Loucy (cell line): ENCODE measurements at regions not wholly inside any gene's neighbourhood (a gene's known extent, or its start where the extent isn't known, plus 50 kb on each side); places are given as distances from the start of the nearest gene placed in this dataset.

Experiments used
- H2AFZ ChIP-seq: fragments of 200-600 bp; sonication (generic); 2 replicates; pipeline ENCODE4 v1.6.0; 2016; ENCODE audit warnings: antibody characterized with exemption, mild to moderate bottlenecking, low read length, moderate library complexity
- H3F3A ChIP-seq: fragments of 200-600 bp; 2 replicates; pipeline ENCODE4 v1.6.0; 2016; ENCODE audit warnings: antibody characterized with exemption, low read depth, mild to moderate bottlenecking
- H3K27me3 ChIP-seq: fragments of 200-600 bp; sonication (generic); 2 replicates; pipeline ENCODE4 v1.6.1; 2014; ENCODE audit warnings: low read length, mild to moderate bottlenecking; ENCODE audit not compliant: insufficient read depth, poor library complexity, severe bottlenecking
- H3K36me3 ChIP-seq: fragments of 200-600 bp; sonication (generic); 2 replicates; pipeline ENCODE4 v1.6.1; 2016; ENCODE audit warnings: low read length; ENCODE audit not compliant: insufficient read depth
- H3K4me1 ChIP-seq: fragments of 200-600 bp; sonication (generic); 2 replicates; pipeline ENCODE4 v1.5.1; 2014; ENCODE audit warnings: low read length, mild to moderate bottlenecking; ENCODE audit not compliant: insufficient read depth, poor library complexity, severe bottlenecking
- H3K4me2 ChIP-seq: fragments of 200-600 bp; sonication (generic); 2 replicates; pipeline ENCODE4 v1.6.0; 2014; ENCODE audit warnings: antibody characterized with exemption, low read length, low read depth, mild to moderate bottlenecking; ENCODE audit not compliant: poor library complexity, severe bottlenecking
- H3K4me3 ChIP-seq: fragments of 200-600 bp; sonication (generic); 2 replicates; pipeline ENCODE4 v1.5.1; 2014; ENCODE audit warnings: low read length, mild to moderate bottlenecking, mixed read lengths; ENCODE audit not compliant: poor library complexity, severe bottlenecking
- H3K79me2 ChIP-seq: fragments of 200-600 bp; sonication (generic); 2 replicates; pipeline ENCODE4 v1.6.1; 2014; ENCODE audit warnings: low read length; ENCODE audit not compliant: insufficient read depth
- H3K9ac ChIP-seq: fragments of 200-600 bp; sonication (generic); 2 replicates; pipeline ENCODE4 v1.6.0; 2014; ENCODE audit warnings: mild to moderate bottlenecking, low read depth, low read length, moderate library complexity; ENCODE audit not compliant: poor library complexity, severe bottlenecking
- H3K9me2 ChIP-seq: fragments of 200-600 bp; sonication (generic); replicated peaks from 2 replicates; pipeline ENCODE4 v1.6.1; 2016; ENCODE audit warnings: low read depth, low read length, mixed read lengths
- H3K9me3 ChIP-seq: fragments of 200-600 bp; sonication (generic); 2 replicates; pipeline ENCODE4 v1.6.1; 2014; ENCODE audit warnings: mild to moderate bottlenecking, antibody characterized with exemption, low read length, low read depth; ENCODE audit not compliant: insufficient read depth
- H4K20me1 ChIP-seq: fragments of 200-600 bp; sonication (generic); 2 replicates; pipeline ENCODE4 v1.6.0; 2014; ENCODE audit warnings: antibody characterized with exemption, low read length, mild to moderate bottlenecking; ENCODE audit not compliant: insufficient read depth, poor library complexity, severe bottlenecking
- EZH2phosphoT487 ChIP-seq: fragments of 200-600 bp; IDR thresholded peaks from 2 replicates; pipeline ENCODE4 v1.6.1; 2018; ENCODE audit warnings: antibody characterized with exemption, mild to moderate bottlenecking, moderate library complexity, borderline replicate concordance
- TF ChIP-seq, protein P1 (sequence below): fragments of 200-600 bp; sonication (generic); conservative IDR thresholded peaks from 2 replicates; pipeline ENCODE4 v1.5.1; 2014; ENCODE audit warnings: mild to moderate bottlenecking, antibody characterized with exemption, low read length

DNA sequence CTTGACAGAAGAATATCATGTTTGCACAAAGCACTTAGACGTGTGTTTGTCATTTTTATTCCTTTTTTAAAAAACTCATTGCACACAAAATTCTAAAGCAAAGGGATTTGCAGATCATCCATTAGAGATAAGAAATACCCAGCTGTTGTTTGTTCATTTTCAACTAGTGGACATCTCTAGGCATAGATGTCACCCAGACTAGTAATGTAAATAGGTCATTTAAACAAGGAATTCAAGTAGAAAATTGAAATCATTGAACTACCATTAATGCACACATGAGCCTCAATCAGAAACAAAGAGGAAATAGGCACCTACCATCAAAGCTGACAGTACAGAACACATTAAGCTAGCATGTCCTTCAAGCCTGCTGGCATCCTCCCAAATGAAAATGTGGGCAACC, 107.3 kb downstream of the OR2K2 start:
- TF ChIP-seq, protein P1, sequence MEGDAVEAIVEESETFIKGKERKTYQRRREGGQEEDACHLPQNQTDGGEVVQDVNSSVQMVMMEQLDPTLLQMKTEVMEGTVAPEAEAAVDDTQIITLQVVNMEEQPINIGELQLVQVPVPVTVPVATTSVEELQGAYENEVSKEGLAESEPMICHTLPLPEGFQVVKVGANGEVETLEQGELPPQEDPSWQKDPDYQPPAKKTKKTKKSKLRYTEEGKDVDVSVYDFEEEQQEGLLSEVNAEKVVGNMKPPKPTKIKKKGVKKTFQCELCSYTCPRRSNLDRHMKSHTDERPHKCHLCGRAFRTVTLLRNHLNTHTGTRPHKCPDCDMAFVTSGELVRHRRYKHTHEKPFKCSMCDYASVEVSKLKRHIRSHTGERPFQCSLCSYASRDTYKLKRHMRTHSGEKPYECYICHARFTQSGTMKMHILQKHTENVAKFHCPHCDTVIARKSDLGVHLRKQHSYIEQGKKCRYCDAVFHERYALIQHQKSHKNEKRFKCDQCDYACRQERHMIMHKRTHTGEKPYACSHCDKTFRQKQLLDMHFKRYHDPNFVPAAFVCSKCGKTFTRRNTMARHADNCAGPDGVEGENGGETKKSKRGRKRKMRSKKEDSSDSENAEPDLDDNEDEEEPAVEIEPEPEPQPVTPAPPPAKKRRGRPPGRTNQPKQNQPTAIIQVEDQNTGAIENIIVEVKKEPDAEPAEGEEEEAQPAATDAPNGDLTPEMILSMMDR, result no peak
- no peak for TF ChIP-seq EZH2phosphoT487
- Histone ChIP-seq H3F3A (no peaks in the 10 kb centered on the region), H3K79me2 (no peaks in the 10 kb centered on the region), H3K36me3 (no peaks in the 10 kb centered on the region), H4K20me1 (no peaks in the 10 kb centered on the region), H3K9me2 (no peaks in the 10 kb centered on the region), H3K4me1 (no peaks in the 10 kb centered on the region), H3K4me2 (no peak overlapping the region), H3K27me3 (no peaks in the 10 kb centered on the region), H3K9ac (no peak overlapping the region), H3K4me3 (no peak overlapping the region), H2AFZ (no peak overlapping the region), H3K9me3 (no peaks in the 10 kb centered on the region)

DNA sequence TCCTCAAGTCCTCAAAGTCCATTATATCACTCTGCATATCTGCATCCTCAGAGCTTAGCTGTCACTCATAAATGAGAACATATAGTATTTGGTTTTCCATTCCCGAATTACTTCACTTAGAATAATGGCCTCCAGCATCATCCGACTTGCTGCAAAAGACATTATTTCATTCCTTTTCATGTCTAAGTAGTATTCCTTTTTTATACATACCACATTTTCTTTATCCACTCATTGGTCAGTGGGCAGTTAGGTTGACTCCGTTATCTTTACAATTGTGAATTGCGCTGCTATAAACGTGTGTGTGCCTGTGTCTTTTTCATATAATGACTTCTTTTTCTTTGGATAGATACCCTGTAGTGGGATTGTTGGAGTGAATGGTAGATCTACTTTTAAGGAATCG, 117.2 kb downstream of the OR2K2 start:
- Histone ChIP-seq H3K27me3 (no peaks in the 10 kb centered on the region), H3K4me1 (no peaks in the 10 kb centered on the region), H3K4me2 (no peak overlapping the region), H2AFZ (no peak overlapping the region), H3K79me2 (no peaks in the 10 kb centered on the region), H3F3A (no peaks in the 10 kb centered on the region), H3K9me3 (no peaks in the 10 kb centered on the region), H3K9ac (no peak overlapping the region), H4K20me1 (no peaks in the 10 kb centered on the region), H3K36me3 (no peaks in the 10 kb centered on the region), H3K9me2 (no peaks in the 10 kb centered on the region), H3K4me3 (no peak overlapping the region)
- no peak for TF ChIP-seq EZH2phosphoT487
- TF ChIP-seq, protein P1, result no peak

DNA sequence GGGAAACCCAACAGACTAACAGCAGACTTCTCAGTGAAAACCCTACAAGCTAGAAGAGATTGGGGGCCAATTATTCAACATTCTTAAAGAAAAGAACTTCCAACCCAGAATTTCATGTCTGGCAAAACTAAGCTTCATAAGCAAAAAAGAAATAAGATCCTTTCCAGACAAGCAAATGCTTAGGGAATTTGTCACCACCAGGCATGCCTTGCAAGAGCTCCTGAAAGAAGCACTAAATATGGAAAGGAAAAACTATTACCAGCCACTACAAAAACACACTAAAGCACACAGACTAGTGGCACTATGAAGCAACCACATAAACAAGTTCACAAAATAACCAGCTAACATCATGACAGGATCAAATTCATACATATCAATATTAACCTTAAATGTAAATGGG, 131.1 kb downstream of the OR2K2 start:
- no peak overlapping the region for H3K4me2 ChIP-seq
- no peaks in the 10 kb centered on the region for H3K27me3 ChIP-seq
- H3F3A ChIP-seq, result no peaks in the 10 kb centered on the region
- no peak overlapping the region for H2AFZ ChIP-seq
- H3K4me1 ChIP-seq, result no peaks in the 10 kb centered on the region
- no peaks in the 10 kb centered on the region for H3K9me2 ChIP-seq
- no peaks in the 10 kb centered on the region; the same call in 1 of the 2 replicates for H3K9me3 ChIP-seq
- H3K4me3 ChIP-seq, result no peak overlapping the region
- no peak overlapping the region for H3K9ac ChIP-seq
- no peaks in the 10 kb centered on the region for H3K36me3 ChIP-seq
- TF ChIP-seq, protein P1, result no peak
- TF ChIP-seq EZH2phosphoT487, result no peak
- no peaks in the 10 kb centered on the region for H4K20me1 ChIP-seq
- no peaks in the 10 kb centered on the region for H3K79me2 ChIP-seq
